Activated CD4-positive, alpha-beta T cell treated with anti-CD3 and anti-CD28 coated beads, Interleukin-2, amount 10 ng/mL, durations not matched to agents 24 days and 14 days (primary cell): ENCODE measurements at regions not wholly inside any gene's neighbourhood (a gene's known extent, or its start where the extent isn't known, plus 50 kb on each side); places are given as distances from the start of the nearest gene placed in this dataset.
"Not testable (repeated sequence)": the region's sequence is repeated elsewhere in the genome, so short reads cannot be mapped to it uniquely, and the experiment has no call there.

ENCODE experiments used
- DNase-seq: peaks from one replicate; pipeline ENCODE4 v3.0.0; 2022
- H3K27ac Mint-ChIP-seq: one replicate; pipeline ENCODE4 v1.8.0; 2022; ENCODE audit warnings: mild to moderate bottlenecking, mixed read lengths
- H3K27me3 Mint-ChIP-seq: one replicate; pipeline ENCODE4 v1.8.0; 2022; ENCODE audit warnings: mixed read lengths
- H3K36me3 Mint-ChIP-seq: one replicate; pipeline ENCODE4 v1.8.0; 2022; ENCODE audit warnings: low read depth, mild to moderate bottlenecking, mixed read lengths
- H3K4me1 Mint-ChIP-seq: one replicate; pipeline ENCODE4 v1.8.0; 2021; ENCODE audit warnings: mixed read lengths
- H3K4me3 Mint-ChIP-seq: one replicate; pipeline ENCODE4 v1.8.0; 2022; ENCODE audit warnings: mild to moderate bottlenecking, moderate library complexity, mixed read lengths
- H3K9me3 Mint-ChIP-seq: one replicate; pipeline ENCODE4 v1.8.0; 2021; ENCODE audit warnings: mixed read lengths
- intact Hi-C: fragments of 100-400 bp; cut with micrococcal nuclease; formaldehyde crosslinking; loops from one replicate; pipeline ENCODE4 v1.15.1; 2023

DNA sequence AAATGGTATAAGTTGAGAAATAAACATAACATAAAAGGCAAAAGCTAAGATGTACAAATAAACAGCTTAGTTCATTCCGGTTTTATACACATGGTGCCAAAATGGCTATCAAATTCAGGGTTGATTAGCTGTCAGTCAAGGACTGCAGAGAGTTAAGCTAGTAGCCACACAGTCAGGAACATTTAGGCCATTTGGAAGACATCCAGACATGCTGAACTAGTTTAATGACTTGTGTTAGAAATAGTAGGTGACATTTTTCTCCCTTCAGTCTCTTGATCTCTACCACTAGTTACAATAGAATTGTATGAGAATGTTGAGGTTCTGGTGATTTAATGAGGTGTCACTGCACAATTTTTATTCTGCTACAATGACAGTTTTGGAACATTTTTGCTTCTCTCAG lies 394.4 kb upstream of the SPHKAP start:
- Mint-ChIP-seq H3K9me3 (no peaks in the 10 kb centered on the region), H3K4me1 (no peaks in the 10 kb centered on the region), H3K4me3 (no peak overlapping the region), H3K27me3 (no peaks in the 10 kb centered on the region), H3K27ac (no peak overlapping the region), H3K36me3 (no peaks in the 10 kb centered on the region)
- DNase-seq = no peak
- intact Hi-C loops = no loop called here

DNA sequence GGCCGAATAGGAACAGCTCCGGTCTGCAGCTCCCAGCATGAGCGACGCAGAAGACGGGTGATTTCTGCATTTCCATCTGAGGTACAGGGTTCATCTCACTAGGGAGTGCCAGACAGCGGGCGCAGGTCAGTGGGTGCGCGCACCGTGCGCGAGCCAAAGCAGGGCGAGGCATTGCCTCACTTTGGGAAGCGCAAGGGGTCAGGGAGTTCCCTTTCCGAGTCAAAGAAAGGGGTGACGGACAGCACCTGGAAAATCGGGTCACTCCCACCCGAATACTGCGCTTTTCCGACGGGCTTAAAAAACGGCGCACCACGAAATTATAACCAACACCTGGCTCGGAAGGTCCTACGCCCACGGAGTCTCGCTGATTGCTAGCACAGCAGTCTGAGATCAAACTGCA lies 386.8 kb upstream of the SPHKAP start:
- H3K27me3 Mint-ChIP-seq, H3K4me3 Mint-ChIP-seq, H3K27ac Mint-ChIP-seq, DNase-seq, H3K4me1 Mint-ChIP-seq, H3K9me3 Mint-ChIP-seq, intact Hi-C loops, H3K36me3 Mint-ChIP-seq: not testable (repeated sequence)

DNA sequence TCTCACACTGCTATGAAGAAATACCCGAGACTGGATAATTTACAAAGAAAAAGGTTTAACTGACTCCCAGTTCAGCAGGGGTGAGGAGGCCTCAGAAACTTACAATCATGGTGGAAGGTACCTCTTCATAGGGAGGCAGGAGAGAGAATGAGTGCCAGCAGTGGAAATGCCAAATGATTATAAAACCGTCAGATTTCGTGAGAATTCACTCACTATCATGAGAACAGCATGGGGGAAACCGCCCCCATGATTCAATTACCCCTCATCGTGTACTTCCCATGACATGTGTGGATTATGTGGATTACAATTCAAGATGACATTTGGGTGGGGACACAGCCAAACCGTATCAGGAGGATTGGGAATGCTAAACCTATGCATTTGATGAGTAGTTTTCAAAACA lies 380.3 kb upstream of the SPHKAP start:
- no peaks in the 10 kb centered on the region for H3K27me3 Mint-ChIP-seq
- intact Hi-C loops = no loop called here
- no peak overlapping the region for H3K27ac Mint-ChIP-seq
- no peak for DNase-seq
- peaks cover 4% of the 10 kb centered on the region for H3K9me3 Mint-ChIP-seq
- no peak overlapping the region for H3K4me3 Mint-ChIP-seq
- no peaks in the 10 kb centered on the region for H3K36me3 Mint-ChIP-seq
- H3K4me1 Mint-ChIP-seq = no peaks in the 10 kb centered on the region

DNA sequence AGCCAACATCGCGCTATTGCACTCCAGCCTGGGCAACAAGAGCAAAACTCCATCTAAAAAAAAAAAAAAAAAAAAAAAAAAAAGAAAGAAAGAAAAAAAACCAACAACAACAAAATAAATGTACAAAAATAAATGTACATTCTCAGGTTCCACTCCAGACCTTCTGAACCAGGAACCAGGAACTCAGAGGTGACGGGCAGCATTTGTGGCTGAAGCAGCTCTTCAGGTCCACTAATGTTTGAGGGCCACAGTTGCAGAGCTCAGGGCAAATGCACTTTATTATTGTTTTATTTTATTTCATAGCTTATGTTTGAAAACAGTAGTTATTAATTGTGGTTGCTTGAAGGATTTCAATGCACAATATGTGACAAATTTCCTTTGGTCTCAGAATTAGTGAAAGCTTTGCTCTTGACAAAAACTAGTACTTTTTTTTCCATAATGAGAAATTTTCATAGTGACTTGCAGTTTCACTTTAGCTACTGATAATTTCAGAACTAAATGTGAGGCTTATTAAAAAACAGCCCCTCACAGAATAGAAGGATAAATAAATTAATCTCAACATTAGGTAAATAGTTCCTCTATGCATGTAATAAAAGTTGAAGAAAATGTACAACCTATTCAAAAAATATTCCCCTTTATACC lies 378.4 kb upstream of the SPHKAP start:
- H3K9me3 Mint-ChIP-seq = no peaks in the 10 kb centered on the region
- H3K4me3 Mint-ChIP-seq = no peak overlapping the region
- H3K36me3 Mint-ChIP-seq = no peaks in the 10 kb centered on the region
- no peaks in the 10 kb centered on the region for H3K27me3 Mint-ChIP-seq
- no peaks in the 10 kb centered on the region for H3K4me1 Mint-ChIP-seq
- H3K27ac Mint-ChIP-seq = no peak overlapping the region
- DNase-seq = no peak
- intact Hi-C loops = no loop called here

DNA sequence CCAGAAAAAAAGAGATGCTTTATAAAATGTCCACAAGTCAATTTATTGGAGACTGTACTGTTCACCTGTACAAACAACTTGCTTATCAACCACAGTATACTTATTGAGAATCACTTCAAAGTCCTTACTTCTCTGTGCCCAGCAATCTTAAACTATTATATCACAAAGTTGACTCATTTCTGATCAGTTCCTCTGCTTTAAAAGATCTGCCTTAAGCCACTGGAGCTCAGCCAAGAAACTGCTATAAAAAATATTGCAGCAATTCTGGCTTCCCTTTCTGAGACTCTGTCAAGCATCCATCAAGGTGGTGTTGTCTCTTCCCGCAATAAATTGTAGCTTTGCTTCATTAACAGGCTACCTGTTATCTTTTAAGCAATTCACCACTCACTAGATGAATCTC lies 375.2 kb upstream of the SPHKAP start:
- intact Hi-C loops = no loop called here
- H3K27me3 Mint-ChIP-seq = no peaks in the 10 kb centered on the region

DNA sequence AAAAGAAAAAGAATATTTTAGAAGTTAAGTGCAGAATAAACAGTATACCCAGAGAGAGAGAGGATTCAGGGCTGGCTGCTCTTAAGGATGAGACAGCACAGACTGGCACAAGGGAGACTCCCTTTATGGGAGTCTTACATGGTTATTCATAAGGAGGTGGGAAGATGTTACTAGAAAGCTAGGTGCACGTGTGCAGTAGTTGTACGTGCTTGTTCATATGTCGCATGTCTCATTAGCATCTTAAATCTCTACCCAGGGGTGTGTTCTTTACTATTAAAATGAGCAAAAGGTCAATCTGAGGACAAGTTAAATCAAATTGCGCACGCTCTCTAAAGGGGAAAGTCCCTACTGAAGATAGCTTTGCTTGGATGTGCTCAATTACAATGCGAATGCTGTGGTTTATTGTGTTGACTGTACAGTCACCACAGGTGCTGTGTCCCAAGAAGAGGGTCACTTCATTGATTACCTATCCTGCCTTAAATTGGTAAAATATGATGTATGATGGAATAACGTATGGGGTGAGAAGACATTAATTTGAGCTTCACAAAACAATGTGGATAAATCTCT lies 368.0 kb upstream of the SPHKAP start:
- Mint-ChIP-seq H3K27ac (no peak overlapping the region), H3K4me1 (no peaks in the 10 kb centered on the region), H3K4me3 (no peak overlapping the region), H3K36me3 (no peaks in the 10 kb centered on the region), H3K27me3 (no peaks in the 10 kb centered on the region), H3K9me3 (no peaks in the 10 kb centered on the region)
- intact Hi-C loops = no loop called here
- no peak for DNase-seq

More for the DNA sequence above, 375.2 kb upstream of the SPHKAP start:
- Mint-ChIP-seq H3K36me3 (no peaks in the 10 kb centered on the region), H3K9me3 (no peaks in the 10 kb centered on the region), H3K27ac (no peak overlapping the region), H3K4me1 (no peaks in the 10 kb centered on the region), H3K4me3 (no peak overlapping the region)
- no peak for DNase-seq

DNA sequence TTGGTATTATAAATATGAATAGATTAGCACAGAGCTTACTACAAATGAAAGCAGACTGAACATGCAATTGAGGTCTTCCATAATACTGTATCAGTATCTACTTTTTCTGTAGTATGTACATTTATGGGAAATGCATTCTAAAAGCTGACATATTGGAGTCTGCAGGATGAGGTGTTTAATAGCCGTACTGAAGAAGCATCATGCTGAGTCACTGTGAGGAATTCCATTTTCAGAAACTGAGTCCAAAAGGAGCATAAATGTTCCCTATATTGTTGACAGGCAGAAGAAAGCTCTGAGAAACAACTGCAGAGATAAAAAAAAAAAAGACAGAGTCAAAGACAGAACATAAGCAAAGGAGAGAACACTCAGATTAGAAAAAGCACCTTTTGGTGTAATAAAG lies 366.7 kb upstream of the SPHKAP start:
- no peak overlapping the region for H3K4me3 Mint-ChIP-seq
- no peaks in the 10 kb centered on the region for H3K27me3 Mint-ChIP-seq
- no peaks in the 10 kb centered on the region for H3K36me3 Mint-ChIP-seq
- no peaks in the 10 kb centered on the region for H3K4me1 Mint-ChIP-seq
- intact Hi-C loops = no loop called here
- no peak for DNase-seq
- no peaks in the 10 kb centered on the region for H3K9me3 Mint-ChIP-seq
- no peak overlapping the region for H3K27ac Mint-ChIP-seq

DNA sequence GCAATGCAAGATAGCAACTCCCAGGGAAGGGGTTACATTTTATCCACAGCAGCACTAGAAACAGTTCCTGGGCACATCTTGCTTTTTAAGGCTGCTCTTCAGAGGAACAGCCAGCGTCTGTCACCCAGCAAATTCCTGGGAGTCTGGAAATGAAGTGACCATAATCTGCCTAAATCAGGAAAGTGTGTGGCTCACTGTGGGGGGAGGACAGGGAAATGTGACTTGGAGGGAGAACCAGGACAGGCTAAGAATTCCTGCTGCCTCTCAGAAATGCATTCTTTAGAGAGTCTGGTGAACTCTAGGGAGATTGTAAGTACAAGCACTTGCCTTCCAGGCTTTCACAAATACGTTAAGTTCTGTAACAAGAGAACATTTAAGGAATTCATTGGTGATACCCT lies 364.3 kb upstream of the SPHKAP start:
- Mint-ChIP-seq H3K27me3 (no peaks in the 10 kb centered on the region), H3K4me1 (no peaks in the 10 kb centered on the region), H3K4me3 (no peak overlapping the region), H3K27ac (no peak overlapping the region), H3K36me3 (no peaks in the 10 kb centered on the region), H3K9me3 (no peaks in the 10 kb centered on the region)
- intact Hi-C loops = no loop called here
- DNase-seq = no peak

DNA sequence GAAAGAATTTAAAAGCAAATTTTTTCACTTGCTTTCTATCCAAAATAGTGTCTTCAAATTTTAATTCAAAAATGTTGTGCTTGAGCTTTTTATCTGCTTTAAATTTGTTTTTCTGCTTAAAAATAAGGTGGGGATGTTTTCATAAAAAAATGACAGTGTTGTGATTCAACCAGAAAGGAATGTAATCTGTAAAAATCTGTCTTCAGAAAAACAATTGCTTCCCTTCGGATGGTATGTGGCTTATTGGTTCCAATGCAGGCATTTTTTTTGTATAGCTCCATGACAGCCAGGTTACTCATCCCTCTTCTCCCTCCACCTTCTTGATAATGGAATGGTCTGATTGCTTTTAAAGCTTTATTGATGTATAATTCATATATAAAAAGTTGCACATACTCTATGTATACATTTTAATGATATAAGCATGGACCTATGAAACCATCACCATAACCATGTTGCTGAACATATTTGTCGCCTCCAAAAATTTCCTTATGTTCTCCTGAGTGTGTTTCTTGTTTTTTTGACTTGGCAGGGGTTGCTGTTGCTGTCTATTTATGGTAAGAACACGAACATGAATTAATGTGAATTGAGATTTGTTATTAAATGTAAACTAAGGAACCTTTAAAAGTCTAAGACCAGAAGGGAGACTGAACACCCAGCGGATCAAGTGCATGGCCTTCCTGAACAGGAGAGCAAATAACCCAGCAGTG lies 363.7 kb upstream of the SPHKAP start:
- intact Hi-C loops = no loop called here
- H3K4me3 Mint-ChIP-seq = no peak overlapping the region
- DNase-seq = no peak
- no peak overlapping the region for H3K27ac Mint-ChIP-seq
- no peaks in the 10 kb centered on the region for H3K4me1 Mint-ChIP-seq
- no peaks in the 10 kb centered on the region for H3K9me3 Mint-ChIP-seq
- H3K27me3 Mint-ChIP-seq = no peaks in the 10 kb centered on the region
- no peaks in the 10 kb centered on the region for H3K36me3 Mint-ChIP-seq

DNA sequence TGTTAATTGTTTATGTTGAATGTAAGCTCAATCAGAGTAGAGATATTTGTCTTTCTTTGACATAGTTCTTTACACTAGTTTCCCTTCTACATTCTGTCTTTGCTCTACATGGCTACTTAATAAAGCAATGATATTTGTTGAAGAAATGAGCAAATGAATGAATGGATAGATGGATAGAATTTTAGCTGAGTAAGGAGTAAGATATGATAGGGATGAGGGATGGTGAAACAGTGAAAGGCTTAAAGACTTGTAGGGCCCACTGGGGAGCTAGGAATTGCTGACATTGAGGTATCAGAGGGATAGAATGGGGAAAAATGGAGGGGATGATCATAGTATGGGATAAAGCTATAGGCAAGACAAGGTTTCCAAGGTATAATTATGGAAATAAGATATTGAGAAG lies 361.6 kb upstream of the SPHKAP start:
- H3K27ac Mint-ChIP-seq = no peak overlapping the region
- no peak for DNase-seq
- H3K4me3 Mint-ChIP-seq = no peak overlapping the region
- intact Hi-C loops = no loop called here
- H3K27me3 Mint-ChIP-seq = no peaks in the 10 kb centered on the region
- H3K9me3 Mint-ChIP-seq = no peaks in the 10 kb centered on the region
- H3K4me1 Mint-ChIP-seq = no peaks in the 10 kb centered on the region
- H3K36me3 Mint-ChIP-seq = no peaks in the 10 kb centered on the region

DNA sequence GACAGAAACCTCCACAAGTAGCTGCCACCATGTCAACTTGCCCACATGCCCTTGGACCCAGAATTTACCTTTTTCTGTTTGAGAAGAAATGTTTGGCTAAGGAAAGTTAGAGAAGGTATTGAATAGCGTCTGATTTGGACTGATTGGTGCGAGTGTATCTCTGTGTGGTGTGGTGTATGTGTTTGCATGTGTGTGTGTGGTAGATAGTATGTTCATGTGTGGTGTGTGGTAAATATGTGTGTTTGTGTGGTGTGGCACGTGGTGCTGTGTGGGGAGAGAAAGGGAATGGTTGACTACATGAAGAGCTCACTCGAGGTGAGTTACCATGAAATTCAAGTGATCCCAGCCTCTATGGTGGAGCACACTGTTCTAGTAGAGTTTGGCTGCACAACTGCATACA lies 360.8 kb upstream of the SPHKAP start:
- DNase-seq = no peak
- Mint-ChIP-seq H3K4me1 (no peaks in the 10 kb centered on the region), H3K9me3 (no peaks in the 10 kb centered on the region), H3K4me3 (no peak overlapping the region), H3K27me3 (no peaks in the 10 kb centered on the region), H3K27ac (no peak overlapping the region), H3K36me3 (no peaks in the 10 kb centered on the region)
- intact Hi-C loops = no loop called here

DNA sequence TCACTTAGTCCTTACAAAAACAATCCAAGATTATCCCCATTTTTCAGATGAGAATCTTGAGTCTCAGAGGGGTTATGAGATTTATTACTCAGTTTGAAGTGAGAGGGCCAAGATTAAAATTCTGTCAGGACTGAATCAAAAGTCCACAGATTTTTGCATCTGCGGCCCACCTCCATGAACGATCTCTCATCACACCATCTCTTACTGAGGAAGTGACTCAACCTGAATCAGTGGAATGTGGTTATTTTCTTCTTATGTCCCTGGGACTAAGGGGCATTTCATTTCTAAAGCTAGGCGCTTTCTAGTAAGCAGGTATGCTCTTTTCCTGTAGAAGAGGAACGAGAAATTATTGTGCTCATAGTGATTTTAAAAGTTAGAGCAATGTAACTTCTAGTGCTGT lies 360.3 kb upstream of the SPHKAP start:
- no peaks in the 10 kb centered on the region for H3K36me3 Mint-ChIP-seq
- DNase-seq = no peak
- H3K4me3 Mint-ChIP-seq = no peak overlapping the region
- no peaks in the 10 kb centered on the region for H3K27me3 Mint-ChIP-seq
- intact Hi-C loops = no loop called here
- no peaks in the 10 kb centered on the region for H3K9me3 Mint-ChIP-seq
- no peak overlapping the region for H3K27ac Mint-ChIP-seq
- H3K4me1 Mint-ChIP-seq = no peaks in the 10 kb centered on the region

DNA sequence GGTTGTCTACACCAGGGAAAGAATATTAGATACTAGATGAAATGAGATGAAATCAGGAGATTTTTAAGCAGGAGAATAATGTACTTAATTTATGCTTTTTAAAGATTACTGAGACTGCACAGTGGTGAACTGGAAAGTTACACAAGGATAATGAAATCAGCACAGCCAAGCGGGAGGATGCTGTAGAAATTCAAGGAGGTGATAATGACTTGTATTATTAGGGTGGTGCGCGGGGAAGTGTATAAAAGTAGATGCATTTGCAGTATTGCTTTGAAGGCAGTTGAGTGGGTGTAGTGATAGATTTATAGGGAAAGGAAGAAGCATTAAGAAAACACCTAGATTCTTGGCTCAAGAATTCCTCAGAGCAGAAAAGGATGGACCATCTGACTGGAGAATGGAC lies 359.5 kb upstream of the SPHKAP start:
- no peaks in the 10 kb centered on the region for H3K27me3 Mint-ChIP-seq
- intact Hi-C loops = no loop called here
- no peak for DNase-seq

DNA sequence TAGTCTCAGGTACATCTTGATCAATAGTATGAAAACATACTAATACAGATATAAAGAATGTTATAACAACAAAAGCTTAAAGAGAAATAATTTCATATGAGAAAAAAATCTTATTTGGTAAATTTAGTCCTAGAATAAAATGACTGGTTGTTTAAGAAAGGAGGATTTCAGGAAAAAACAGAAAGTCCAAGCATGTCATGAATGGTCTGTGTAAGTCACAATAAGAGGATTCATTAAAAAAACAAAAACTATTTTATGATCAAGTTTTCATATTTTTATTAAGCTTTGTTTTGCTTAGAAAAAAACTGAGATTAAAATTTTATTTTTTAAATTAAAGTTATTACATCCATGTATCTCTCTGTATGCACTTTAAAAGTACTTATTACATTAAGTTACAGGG lies 353.9 kb upstream of the SPHKAP start:
- intact Hi-C loops = no loop called here
- no peak overlapping the region for H3K27ac Mint-ChIP-seq
- H3K36me3 Mint-ChIP-seq = no peaks in the 10 kb centered on the region
- H3K27me3 Mint-ChIP-seq = no peaks in the 10 kb centered on the region
- H3K4me3 Mint-ChIP-seq = no peak overlapping the region
- no peak for DNase-seq
- H3K4me1 Mint-ChIP-seq = no peaks in the 10 kb centered on the region
- peaks cover 3% of the 10 kb centered on the region for H3K9me3 Mint-ChIP-seq

More for the DNA sequence above, 359.5 kb upstream of the SPHKAP start:
- no peak overlapping the region for H3K4me3 Mint-ChIP-seq
- no peaks in the 10 kb centered on the region for H3K4me1 Mint-ChIP-seq
- no peak overlapping the region for H3K27ac Mint-ChIP-seq
- H3K9me3 Mint-ChIP-seq = no peaks in the 10 kb centered on the region
- no peaks in the 10 kb centered on the region for H3K36me3 Mint-ChIP-seq

DNA sequence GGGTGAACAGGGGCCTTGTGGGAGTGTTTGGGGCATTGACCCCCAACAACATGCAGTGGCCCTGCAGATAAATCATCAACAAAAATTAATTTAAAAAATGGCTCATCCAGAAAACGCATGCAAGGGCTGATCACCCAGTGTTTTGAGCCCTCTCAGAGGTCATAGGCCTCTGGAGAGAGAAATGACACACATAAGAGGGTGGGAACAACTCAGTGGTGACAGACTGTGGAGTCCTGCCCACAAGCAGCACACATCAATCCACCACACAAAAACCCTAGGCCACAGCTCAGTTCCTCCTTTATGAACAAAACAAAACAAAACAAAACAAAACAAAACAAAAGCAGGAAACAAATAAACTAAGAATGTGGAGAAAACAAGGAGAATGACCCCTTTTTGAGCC lies 351.7 kb upstream of the SPHKAP start:
- intact Hi-C loops = no loop called here
- Mint-ChIP-seq H3K27ac (no peak overlapping the region), H3K4me1 (no peaks in the 10 kb centered on the region), H3K27me3 (no peaks in the 10 kb centered on the region), H3K9me3 (peaks cover 3% of the 10 kb centered on the region), H3K36me3 (no peaks in the 10 kb centered on the region), H3K4me3 (no peak overlapping the region)
- no peak for DNase-seq
